A549 (cell line): ENCODE measurements at regions not wholly inside any gene's neighbourhood (a gene's known extent, or its start where the extent isn't known, plus 50 kb on each side); places are given as distances from the start of the nearest gene placed in this dataset.

ENCODE experiments used
- ATAC-seq, 2 experiments: fragments of 200-7000 bp in 1 of 2; fragments of >200 bp in 1 of 2; cut with Nextera tagmentation in 1 of 2; cut with Tn5 transposase in 1 of 2; 3 replicates each; pipeline versions ENCODE4 v1.8.0 to v1.9.1; 2018 to 2020; ENCODE audit warnings: mild to moderate bottlenecking in 1 of 2, moderate library complexity in 1 of 2
- CTCF ChIA-PET: fragments of 300-600 bp; sonication (Branson Sonifier 250); formaldehyde crosslinking; extraction: SDS; loops from one replicate; lab custom pipeline; 2021; ENCODE audit warnings: antibody characterized with exemption, inconsistent platforms; lab: Yijun Ruan, JAX
- POLR2A ChIA-PET: fragments of 350-600 bp; formaldehyde crosslinking; extraction: SDS; loops from one replicate; lab custom pipeline; 2021; ENCODE audit warnings: antibody characterized with exemption, inconsistent platforms; lab: Yijun Ruan, JAX
- DNase-seq, 2 experiments: peaks; one replicate each; pipeline versions ENCODE4 v3.0.0 to v3.0.0-alpha.2; 2011 to 2016; ENCODE audit warnings: low read depth in 1 of 2, low spot score in 1 of 2
- FAIRE-seq: peaks from 2 replicates; lab custom pipeline; 2011; peaks lifted over from hg19 to GRCh38; lab: Jason Lieb, UNC
- H3K27ac ChIP-seq, 2 experiments: fragments of >200 bp; sonication (Bioruptor Twin); formaldehyde crosslinking; 3 replicates each; pipeline ENCODE4 v1.5.1; 2016 to 2017
- H3K4me1 ChIP-seq: fragments of >200 bp; sonication (Bioruptor Twin); formaldehyde crosslinking; 3 replicates; pipeline ENCODE4 v1.6.1; 2016
- H3K4me2 ChIP-seq: fragments of >200 bp; sonication (Bioruptor Twin); formaldehyde crosslinking; 3 replicates; pipeline ENCODE4 v1.6.1; 2016
- H3K4me3 ChIP-seq: fragments of >200 bp; sonication (Bioruptor Twin); formaldehyde crosslinking; 3 replicates; pipeline ENCODE4 v1.5.1; 2016
- H3K9me3 ChIP-seq: fragments of >200 bp; sonication (Bioruptor Twin); formaldehyde crosslinking; 3 replicates; pipeline ENCODE4 v1.6.1; 2016
- CBX2 ChIP-seq: fragments of 200-600 bp; sonication (generic); IDR thresholded peaks from 2 replicates; pipeline ENCODE4 v1.6.1; 2016; ENCODE audit warnings: low read depth, mild to moderate bottlenecking, borderline replicate concordance
- CEBPB ChIP-seq, 2 experiments: fragments of >200 bp in 1 of 2; sonication (Bioruptor Twin) in 1 of 2; formaldehyde crosslinking in 1 of 2; IDR thresholded peaks; 2 replicates each; pipeline ENCODE4 v1.6.1; 2012 to 2016
- CHD2 ChIP-seq: fragments of 150-350 bp; IDR thresholded peaks from 2 replicates; pipeline ENCODE4 v1.6.1; 2014; ENCODE audit warnings: low read length; ENCODE audit not compliant: partially characterized antibody
- FOSB ChIP-seq: fragments of 250-450 bp; sonication (Bioruptor Pico); IDR thresholded peaks from 2 replicates; pipeline ENCODE4 v1.5.0; 2020; ENCODE audit warnings: mild to moderate bottlenecking, moderate library complexity
- HOXB5 ChIP-seq: fragments of 250-450 bp; sonication (Bioruptor Pico); IDR thresholded peaks from 2 replicates; pipeline ENCODE4 v1.5.0; 2020; ENCODE audit warnings: mild to moderate bottlenecking, moderate library complexity
- MAFK ChIP-seq: fragments of 450-650 bp; IDR thresholded peaks from 2 replicates; pipeline ENCODE4 v1.6.1; 2014; ENCODE audit not compliant: partially characterized antibody
- MAZ ChIP-seq: fragments of 150-350 bp; IDR thresholded peaks from 2 replicates; pipeline ENCODE4 v1.6.1; 2014; ENCODE audit warnings: antibody characterized with exemption, low read depth, low read length, borderline replicate concordance
- NFE2L2 ChIP-seq: fragments of 150-350 bp; conservative IDR thresholded peaks from 2 replicates; pipeline ENCODE4 v1.6.1; 2014; ENCODE audit warnings: low read length
- NR3C1 ChIP-seq: fragments of >200 bp; sonication (Bioruptor Twin); formaldehyde crosslinking; IDR thresholded peaks from 3 replicates; pipeline ENCODE4 v1.6.1; 2017
- POLR2AphosphoS2 ChIP-seq: conservative IDR thresholded peaks from 2 replicates; pipeline ENCODE4 v1.6.1; 2012; ENCODE audit warnings: low read length, improper control_type of control experiment, inconsistent platforms
- SMC3 ChIP-seq: fragments of >200 bp; sonication (Bioruptor Twin); formaldehyde crosslinking; IDR thresholded peaks from 3 replicates; pipeline ENCODE4 v1.6.1; 2018; ENCODE audit warnings: inconsistent platforms
- SREBF2 ChIP-seq: fragments of 450-650 bp; IDR thresholded peaks from 2 replicates; pipeline ENCODE4 v1.6.1; 2014; ENCODE audit warnings: mild to moderate bottlenecking, moderate library complexity
- TFCP2L1 ChIP-seq: fragments of 250-450 bp; sonication (Bioruptor Pico); IDR thresholded peaks from 2 replicates; pipeline ENCODE4 v1.5.0; 2021; ENCODE audit warnings: mild to moderate bottlenecking
- ZC3H11A ChIP-seq: fragments of 450-650 bp; IDR thresholded peaks from 2 replicates; pipeline ENCODE4 v1.6.1; 2014; ENCODE audit warnings: antibody characterized with exemption, mild to moderate bottlenecking
- WGBS: methylation state at CpG from one replicate; pipeline ENCODE4 v1.1.6; 2017; ENCODE audit errors: missing lambda C conversion rate; 5-methylcytosine and 5-hydroxymethylcytosine counted together
- TF ChIP-seq, protein P1 (sequence below): fragments of >200 bp; sonication (Bioruptor Twin); formaldehyde crosslinking; IDR thresholded peaks from 3 replicates; pipeline ENCODE4 v1.5.1; 2016
- TF ChIP-seq, protein P2 (sequence below): IDR thresholded peaks from 2 replicates; pipeline ENCODE4 v1.6.1; 2012
- TF ChIP-seq, protein P3 (sequence below): fragments of 250-450 bp; sonication (Bioruptor Pico); IDR thresholded peaks from 2 replicates; pipeline ENCODE4 v1.5.0; 2020; ENCODE audit warnings: low read depth, mild to moderate bottlenecking, moderate library complexity

DNA sequence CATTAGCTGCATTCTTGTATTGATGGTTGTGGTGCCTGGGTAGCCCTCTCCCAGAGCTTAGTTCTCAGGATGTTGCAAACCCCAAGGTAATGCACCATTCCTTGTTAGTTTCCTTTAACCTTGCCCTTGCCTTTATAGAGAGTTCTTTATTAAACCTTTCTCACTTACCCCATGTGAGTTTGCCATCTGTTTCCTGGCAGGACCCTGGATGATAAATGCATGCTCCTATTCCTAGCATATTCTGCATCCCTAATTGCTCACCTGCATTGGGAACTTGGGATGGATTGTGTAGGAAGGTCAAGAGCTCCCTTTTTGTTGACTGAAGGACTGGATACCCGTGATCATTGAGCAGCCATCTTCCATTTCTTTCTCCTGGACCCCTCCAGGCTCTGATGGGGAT lies 59.9 kb upstream of the AP1S2 start:
- H3K4me3 ChIP-seq = no peak overlapping the region
- POLR2A ChIA-PET = no interaction called here
- no peak for ATAC-seq
- H3K9me3 ChIP-seq = no peaks in the 10 kb centered on the region
- CTCF ChIA-PET = no interaction called here
- no peak for TF ChIP-seq TFCP2L1 (CRISPR knock-in tag)
- no peak for DNase-seq
- H3K27ac ChIP-seq = no peak overlapping the region
- 0% methylated on average over 1 of the region's 1 CpG for WGBS
- FAIRE-seq = no peak
- H3K4me1 ChIP-seq = no peaks in the 10 kb centered on the region
- H3K4me2 ChIP-seq = no peak overlapping the region

DNA sequence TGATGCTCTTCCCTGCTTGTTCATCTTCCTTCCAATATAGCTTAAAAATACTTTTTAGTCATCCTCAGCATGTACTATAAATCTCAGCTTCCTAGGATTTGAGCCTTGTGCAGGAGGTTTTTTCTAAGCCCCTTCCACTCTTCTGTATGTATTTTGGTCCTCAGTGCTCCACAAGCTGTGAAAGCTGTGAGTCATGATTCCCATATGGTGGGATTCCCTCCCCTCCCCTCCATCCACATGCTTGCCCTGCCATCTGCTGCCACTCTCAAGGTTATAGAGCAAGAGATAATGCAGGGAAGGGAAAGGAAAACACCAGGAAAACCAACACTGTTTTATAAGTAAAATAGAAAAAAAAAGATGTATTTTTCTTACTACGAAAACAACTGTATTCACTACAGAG lies 58.5 kb upstream of the AP1S2 start:
- FAIRE-seq (no peak), ATAC-seq (no peak), DNase-seq (no peak)
- ChIA-PET CTCF (no interaction called here), POLR2A (no interaction called here)
- Histone ChIP-seq H3K4me1 (no peaks in the 10 kb centered on the region), H3K4me3 (no peak overlapping the region), H3K4me2 (no peak overlapping the region), H3K27ac (no peak overlapping the region), H3K9me3 (no peaks in the 10 kb centered on the region)
- TF ChIP-seq, protein P1, sequence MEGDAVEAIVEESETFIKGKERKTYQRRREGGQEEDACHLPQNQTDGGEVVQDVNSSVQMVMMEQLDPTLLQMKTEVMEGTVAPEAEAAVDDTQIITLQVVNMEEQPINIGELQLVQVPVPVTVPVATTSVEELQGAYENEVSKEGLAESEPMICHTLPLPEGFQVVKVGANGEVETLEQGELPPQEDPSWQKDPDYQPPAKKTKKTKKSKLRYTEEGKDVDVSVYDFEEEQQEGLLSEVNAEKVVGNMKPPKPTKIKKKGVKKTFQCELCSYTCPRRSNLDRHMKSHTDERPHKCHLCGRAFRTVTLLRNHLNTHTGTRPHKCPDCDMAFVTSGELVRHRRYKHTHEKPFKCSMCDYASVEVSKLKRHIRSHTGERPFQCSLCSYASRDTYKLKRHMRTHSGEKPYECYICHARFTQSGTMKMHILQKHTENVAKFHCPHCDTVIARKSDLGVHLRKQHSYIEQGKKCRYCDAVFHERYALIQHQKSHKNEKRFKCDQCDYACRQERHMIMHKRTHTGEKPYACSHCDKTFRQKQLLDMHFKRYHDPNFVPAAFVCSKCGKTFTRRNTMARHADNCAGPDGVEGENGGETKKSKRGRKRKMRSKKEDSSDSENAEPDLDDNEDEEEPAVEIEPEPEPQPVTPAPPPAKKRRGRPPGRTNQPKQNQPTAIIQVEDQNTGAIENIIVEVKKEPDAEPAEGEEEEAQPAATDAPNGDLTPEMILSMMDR = no peak
- TF ChIP-seq, protein P2, sequence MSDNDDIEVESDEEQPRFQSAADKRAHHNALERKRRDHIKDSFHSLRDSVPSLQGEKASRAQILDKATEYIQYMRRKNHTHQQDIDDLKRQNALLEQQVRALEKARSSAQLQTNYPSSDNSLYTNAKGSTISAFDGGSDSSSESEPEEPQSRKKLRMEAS = no peak
- no peak for TF ChIP-seq ZC3H11A
- no peak for TF ChIP-seq MAZ
- no peak for TF ChIP-seq NFE2L2
- TF ChIP-seq FOSB = no peak
- no peak for TF ChIP-seq CEBPB (IDR thresholded peaks at IDR 0.05)
- TF ChIP-seq CBX2 = no peak
- 52% methylated on average over 1 of the region's 1 CpG for WGBS

DNA sequence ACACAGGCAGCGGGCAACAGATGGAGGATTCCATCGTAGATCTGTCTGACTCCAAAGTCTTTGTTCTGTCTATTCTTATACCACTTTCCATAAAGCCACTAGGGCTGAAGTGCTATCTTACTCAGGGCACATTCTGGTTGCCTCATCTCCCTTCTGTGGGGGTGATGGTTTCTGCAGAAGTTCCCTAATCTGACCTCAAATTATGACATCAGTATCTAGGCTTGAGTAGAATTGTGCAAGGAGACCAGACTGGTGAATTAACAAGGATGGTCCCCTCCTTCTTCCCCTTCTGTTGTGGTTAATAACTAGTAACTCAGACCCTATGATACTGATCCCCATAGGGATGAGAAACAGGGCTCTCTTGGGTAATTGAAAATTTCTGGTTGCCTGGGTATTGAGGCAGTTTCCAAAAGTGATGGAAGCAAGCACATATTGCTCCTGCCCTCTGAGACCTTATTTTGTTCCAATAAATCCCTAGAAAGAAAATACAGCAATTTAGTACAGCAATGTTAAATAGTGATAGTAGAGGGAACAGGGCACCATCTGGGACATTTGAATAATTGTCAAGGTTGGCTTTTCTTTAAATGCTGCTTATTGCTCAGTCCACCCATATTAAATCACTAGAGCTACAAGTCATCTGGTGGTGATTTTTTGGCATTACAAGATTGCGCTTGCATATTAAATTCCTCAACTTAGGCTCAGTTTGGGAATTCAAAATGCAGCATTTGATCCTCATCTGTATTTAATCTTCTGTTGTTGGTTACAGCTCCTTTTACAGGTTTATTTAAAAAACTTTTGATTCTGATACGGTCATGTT lies 57.3 kb upstream of the AP1S2 start:
- TF ChIP-seq SREBF2 = no peak
- no peak for TF ChIP-seq HOXB5
- TF ChIP-seq FOSB = no peak
- TF ChIP-seq, protein P3, sequence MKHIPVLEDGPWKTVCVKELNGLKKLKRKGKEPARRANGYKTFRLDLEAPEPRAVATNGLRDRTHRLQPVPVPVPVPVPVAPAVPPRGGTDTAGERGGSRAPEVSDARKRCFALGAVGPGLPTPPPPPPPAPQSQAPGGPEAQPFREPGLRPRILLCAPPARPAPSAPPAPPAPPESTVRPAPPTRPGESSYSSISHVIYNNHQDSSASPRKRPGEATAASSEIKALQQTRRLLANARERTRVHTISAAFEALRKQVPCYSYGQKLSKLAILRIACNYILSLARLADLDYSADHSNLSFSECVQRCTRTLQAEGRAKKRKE (CRISPR knock-in tag) = no peak
- TF ChIP-seq, protein P1 = no peak
- no peak for TF ChIP-seq NR3C1
- TF ChIP-seq SMC3 = no peak
- no peak for TF ChIP-seq MAFK
- TF ChIP-seq CEBPB (IDR thresholded peaks at IDR 0.05) = no peak
- no peak for TF ChIP-seq POLR2AphosphoS2
- TF ChIP-seq CHD2 = no peak
- WGBS = 57% methylated on average over 4 of the region's 4 CpGs
- no peak for FAIRE-seq
- no peak overlapping the region for H3K4me2 ChIP-seq
- POLR2A ChIA-PET = no interaction called here
- no peak overlapping the region for H3K4me3 ChIP-seq
- no peak overlapping the region for H3K27ac ChIP-seq
- no peak for ATAC-seq
- DNase-seq = peak in 1 of 2 experiments; percentile 1
- no peaks in the 10 kb centered on the region for H3K9me3 ChIP-seq
- CTCF ChIA-PET = no interaction called here
- H3K4me1 ChIP-seq = no peaks in the 10 kb centered on the region
